Mesenchymal stem cell (in vitro differentiated cells and primary cell): ENCODE measurements at regions not wholly inside any gene's neighbourhood (a gene's known extent, or its start where the extent isn't known, plus 50 kb on each side); places are given as distances from the start of the nearest gene placed in this dataset.

Source experiments
- DNase-seq: peaks from one replicate; pipeline ENCODE4 v3.0.0-alpha.2; 2013
- H2AFZ ChIP-seq: one replicate; pipeline ENCODE4 v1.6.1; 2013; ENCODE audit warnings: low read depth, mild to moderate bottlenecking, control low read depth, inconsistent platforms, low read length, moderate library complexity
- H2AK5ac ChIP-seq: 2 replicates; pipeline ENCODE4 v1.6.1; 2013; ENCODE audit warnings: low read length, moderate library complexity, mild to moderate bottlenecking, inconsistent platforms; ENCODE audit not compliant: severe bottlenecking
- H2BK120ac ChIP-seq: one replicate; pipeline ENCODE4 v1.6.1; 2013; ENCODE audit warnings: low read depth, mild to moderate bottlenecking, inconsistent platforms, low read length, moderate library complexity
- H2BK12ac ChIP-seq, 2 experiments: one replicate each; pipeline ENCODE4 v1.6.1; 2013; ENCODE audit warnings: inconsistent platforms in 2 of 2, low read length in 2 of 2, mild to moderate bottlenecking in 2 of 2, moderate library complexity in 2 of 2, control low read depth in 1 of 2
- H2BK15ac ChIP-seq: one replicate; pipeline ENCODE4 v1.6.1; 2013; ENCODE audit warnings: mild to moderate bottlenecking, low read depth, inconsistent platforms; ENCODE audit not compliant: poor library complexity, severe bottlenecking
- H2BK5ac ChIP-seq: 2 replicates; pipeline ENCODE4 v1.6.1; 2013; ENCODE audit warnings: low read depth, mild to moderate bottlenecking, low read length, control low read depth, inconsistent platforms; ENCODE audit not compliant: poor library complexity, severe bottlenecking
- H3K14ac ChIP-seq, 2 experiments: one replicate each; pipeline ENCODE4 v1.6.1; 2013; ENCODE audit warnings: inconsistent platforms in 2 of 2, low read length in 2 of 2, control low read depth in 1 of 2, mild to moderate bottlenecking in 1 of 2, moderate library complexity in 1 of 2
- H3K18ac ChIP-seq, 2 experiments: one replicate each; pipeline ENCODE4 v1.6.1; 2013; ENCODE audit warnings: inconsistent platforms in 2 of 2, low read length in 2 of 2, control low read depth in 1 of 2, low read depth in 1 of 2, mild to moderate bottlenecking in 1 of 2
- H3K23ac ChIP-seq, 2 experiments: one replicate each; pipeline ENCODE4 v1.6.1; 2013; ENCODE audit warnings: inconsistent platforms in 2 of 2, low read length in 2 of 2, mild to moderate bottlenecking in 2 of 2, moderate library complexity in 2 of 2, control low read depth in 1 of 2
- H3K27ac ChIP-seq: 2 replicates; pipeline ENCODE4 v1.5.1; 2013; ENCODE audit warnings: mild to moderate bottlenecking, moderate library complexity, low read length, control low read depth, inconsistent platforms; ENCODE audit not compliant: poor library complexity, severe bottlenecking
- H3K27me3 ChIP-seq, 2 experiments: 2 replicates each; pipeline versions ENCODE4 v1.6.1 to v1.7.0; 2013; ENCODE audit warnings: low read length in 2 of 2, mild to moderate bottlenecking in 2 of 2, moderate library complexity in 2 of 2, control low read depth in 1 of 2, inconsistent platforms in 1 of 2; ENCODE audit not compliant: control insufficient read depth in 1 of 2, insufficient read depth in 1 of 2
- H3K36me3 ChIP-seq, 2 experiments: 2 replicates each; pipeline versions ENCODE4 v1.6.1 to v1.7.0; 2013; ENCODE audit warnings: low read length in 2 of 2, control low read depth in 1 of 2, inconsistent platforms in 1 of 2, low read depth in 1 of 2, mild to moderate bottlenecking in 1 of 2; ENCODE audit not compliant: insufficient read depth in 2 of 2, control insufficient read depth in 1 of 2
- H3K4ac ChIP-seq, 2 experiments: one replicate each; pipeline ENCODE4 v1.6.1; 2013; ENCODE audit warnings: inconsistent platforms in 2 of 2, low read length in 2 of 2, mild to moderate bottlenecking in 2 of 2, moderate library complexity in 2 of 2, control low read depth in 1 of 2, low read depth in 1 of 2
- H3K4me1 ChIP-seq: 2 replicates; pipeline ENCODE4 v1.6.1; 2013; ENCODE audit warnings: low read depth, low read length, control low read depth; ENCODE audit not compliant: control insufficient read depth, insufficient read depth
- H3K4me2 ChIP-seq: 2 replicates; pipeline ENCODE4 v1.6.1; 2013; ENCODE audit warnings: low read length, mild to moderate bottlenecking, inconsistent platforms; ENCODE audit not compliant: poor library complexity, severe bottlenecking
- H3K4me3 ChIP-seq, 2 experiments: 2 replicates each; pipeline versions ENCODE4 v1.5.1 to v1.7.0; 2013; ENCODE audit warnings: low read length in 2 of 2, mild to moderate bottlenecking in 2 of 2, control low read depth in 1 of 2, low read depth in 1 of 2; ENCODE audit not compliant: insufficient read depth in 1 of 2
- H3K79me1 ChIP-seq: replicated peaks from 2 replicates; pipeline ENCODE4 v1.6.1; 2013; ENCODE audit warnings: mild to moderate bottlenecking, control low read depth, low read length, inconsistent platforms; ENCODE audit not compliant: poor library complexity, severe bottlenecking
- H3K9ac ChIP-seq: 2 replicates; pipeline ENCODE4 v1.7.0; 2013; ENCODE audit warnings: mild to moderate bottlenecking, low read length, moderate library complexity
- H3K9me3 ChIP-seq: 2 replicates; pipeline ENCODE4 v1.7.0; 2013; ENCODE audit warnings: mild to moderate bottlenecking, low read length; ENCODE audit not compliant: control insufficient read depth
- H4K8ac ChIP-seq: one replicate; pipeline ENCODE4 v1.6.1; 2013; ENCODE audit warnings: inconsistent platforms, mild to moderate bottlenecking, low read length, moderate library complexity
- H4K91ac ChIP-seq: one replicate; pipeline ENCODE4 v1.6.1; 2013; ENCODE audit warnings: mild to moderate bottlenecking, low read length, inconsistent platforms
- WGBS: methylation state at CpG from one replicate; pipeline ENCODE4 v1.1.7; 2013; ENCODE audit warnings: mixed read lengths; 5-methylcytosine and 5-hydroxymethylcytosine counted together

- H2BK12ac ChIP-seq: no peak overlapping the region
- no peaks in the 10 kb centered on the region for H3K9me3 ChIP-seq
- no peak overlapping the region for H3K27ac ChIP-seq
- H2AK5ac ChIP-seq: no peak overlapping the region
- H2AFZ ChIP-seq: no peak overlapping the region
- H2BK120ac ChIP-seq: no peak overlapping the region
- H2BK15ac ChIP-seq: no peak overlapping the region
- H3K18ac ChIP-seq: no peak overlapping the region
- no peak overlapping the region for H3K14ac ChIP-seq
- H3K4ac ChIP-seq: no peak overlapping the region
- H3K79me1 ChIP-seq: no peaks in the 10 kb centered on the region
- no peak overlapping the region for H2BK5ac ChIP-seq
- H3K4me1 ChIP-seq: no peaks in the 10 kb centered on the region
- H3K9ac ChIP-seq: no peak overlapping the region
- no peak overlapping the region for H4K91ac ChIP-seq
- H3K4me3 ChIP-seq: no peak overlapping the region
- no peak overlapping the region for H3K4me2 ChIP-seq
- no peaks in the 10 kb centered on the region for H3K27me3 ChIP-seq
- no peak overlapping the region for H3K23ac ChIP-seq
- no peak for DNase-seq
- no peaks in the 10 kb centered on the region for H3K36me3 ChIP-seq
- no peak overlapping the region for H4K8ac ChIP-seq
Measured at GRCh38 chr1:87263785-87264184, 64.9 kb upstream of the LMO4 start.

- Histone ChIP-seq H3K36me3 (no peaks in the 10 kb centered on the region), H3K4me1 (no peaks in the 10 kb centered on the region), H2BK120ac (no peak overlapping the region), H2BK15ac (no peak overlapping the region), H3K4me3 (no peak overlapping the region), H3K27me3 (no peaks in the 10 kb centered on the region), H3K4ac (no peak overlapping the region), H2AK5ac (no peak overlapping the region), H3K14ac (no peak overlapping the region), H2BK5ac (no peak overlapping the region), H3K9ac (no peak overlapping the region), H3K79me1 (no peaks in the 10 kb centered on the region), H3K23ac (no peak overlapping the region), H4K8ac (no peak overlapping the region), H2BK12ac (no peak overlapping the region), H3K18ac (no peak overlapping the region), H2AFZ (no peak overlapping the region), H3K4me2 (no peak overlapping the region), H4K91ac (no peak overlapping the region), H3K27ac (no peak overlapping the region), H3K9me3 (no peaks in the 10 kb centered on the region)
- DNase-seq: no peak
- WGBS: no CpG with 5 or more reads among the region's 3 CpGs
Measured at GRCh38 chr1:87264976-87265375, 63.7 kb upstream of the LMO4 start.

GRCh38 chr1:87265786-87266185 is 62.9 kb upstream of the LMO4 start:
- Histone ChIP-seq H3K4ac (no peak overlapping the region), H4K91ac (no peak overlapping the region), H2AK5ac (no peak overlapping the region), H3K9me3 (no peaks in the 10 kb centered on the region), H2AFZ (no peak overlapping the region), H3K18ac (no peak overlapping the region), H3K4me2 (no peak overlapping the region), H2BK12ac (no peak overlapping the region), H2BK5ac (no peak overlapping the region), H3K27ac (no peak overlapping the region), H3K36me3 (no peaks in the 10 kb centered on the region), H3K4me1 (no peaks in the 10 kb centered on the region), H3K4me3 (no peak overlapping the region), H2BK120ac (no peak overlapping the region), H3K79me1 (no peaks in the 10 kb centered on the region), H4K8ac (no peak overlapping the region), H2BK15ac (no peak overlapping the region), H3K14ac (no peak overlapping the region), H3K27me3 (no peaks in the 10 kb centered on the region), H3K23ac (no peak overlapping the region), H3K9ac (no peak overlapping the region)
- no peak for DNase-seq
- WGBS: 86% methylated on average over 3 of the region's 3 CpGs

- Histone ChIP-seq H3K18ac (no peak overlapping the region), H3K14ac (no peak overlapping the region), H2BK12ac (no peak overlapping the region), H3K9ac (no peak overlapping the region), H2AFZ (no peak overlapping the region), H4K8ac (no peak overlapping the region), H3K4me2 (no peak overlapping the region), H2BK15ac (no peak overlapping the region), H3K9me3 (no peaks in the 10 kb centered on the region), H2BK120ac (no peak overlapping the region), H3K27ac (no peak overlapping the region), H4K91ac (no peak overlapping the region), H3K36me3 (no peaks in the 10 kb centered on the region), H3K79me1 (no peaks in the 10 kb centered on the region), H2BK5ac (no peak overlapping the region), H2AK5ac (no peak overlapping the region), H3K4me3 (no peak overlapping the region), H3K27me3 (no peaks in the 10 kb centered on the region), H3K23ac (no peak overlapping the region), H3K4ac (no peak overlapping the region), H3K4me1 (no peaks in the 10 kb centered on the region)
- DNase-seq: no peak
- WGBS: 54% methylated on average over 3 of the region's 3 CpGs
Measured at GRCh38 chr1:87268111-87268510, 60.6 kb upstream of the LMO4 start.
